Right cardiac atrium (tissue), 5 donors: ENCODE measurements at regions not wholly inside any gene's neighbourhood (a gene's known extent, or its start where the extent isn't known, plus 50 kb on each side); places are given as distances from the start of the nearest gene placed in this dataset.
"Not testable (repeated sequence)": the region's sequence is repeated elsewhere in the genome, so short reads cannot be mapped to it uniquely, and the experiment has no call there.

Source experiments
- ATAC-seq, 2 donors: fragments of 200-7000 bp; cut with Tn5 transposase; one replicate each; pipeline versions ENCODE4 v1.8.0 to v1.9.1; 2020; ENCODE audit warnings: moderate library complexity in 2 of 2, mild to moderate bottlenecking in 1 of 2
- DNase-seq, 3 donors: peaks; one replicate each; pipeline ENCODE4 v3.0.0-alpha.2; 2020
- H3K27ac ChIP-seq: one replicate; pipeline ENCODE4 v1.5.1; 2013; ENCODE audit warnings: mild to moderate bottlenecking, low read length, control low read depth, moderate library complexity
- H3K27me3 ChIP-seq: one replicate; pipeline ENCODE4 v1.6.1; 2013; ENCODE audit not compliant: control insufficient read depth, insufficient read depth
- H3K4me1 ChIP-seq: one replicate; pipeline ENCODE4 v1.6.1; 2013; ENCODE audit warnings: low read length; ENCODE audit not compliant: control insufficient read depth, insufficient read depth
- H3K4me3 ChIP-seq: one replicate; pipeline ENCODE4 v1.5.1; 2013; ENCODE audit warnings: low read length, control low read depth
- H3K9me3 ChIP-seq: one replicate; pipeline ENCODE4 v1.6.1; 2013; ENCODE audit warnings: low read length; ENCODE audit not compliant: control insufficient read depth
- whole genome bisulfite sequencing: extraction: QIAGEN DNeasy Blood & Tissue Kit; methylation state at CpG from one replicate; pipeline ENCODE4 v1.1.7; 2013; 5-methylcytosine and 5-hydroxymethylcytosine counted together
- intact Hi-C, 4 donors: fragments of 100-400 bp; cut with DNase I; formaldehyde crosslinking; loops; one replicate each; pipeline versions ENCODE4 v1.11.0 to v1.14.0; 2022 to 2023
- donor health status: healthy with polysubstance abuse.
- donor health status: DM: no; HTN: yes; CAD: no.
- donor health status: DM: no; HTN: no; CAD: no.
- donor health status: DM: no; HTN: yes; CAD: no; lungs with severe emphysema.
- donor health status: DM: yes; HTN: yes; CAD: no.

DNA sequence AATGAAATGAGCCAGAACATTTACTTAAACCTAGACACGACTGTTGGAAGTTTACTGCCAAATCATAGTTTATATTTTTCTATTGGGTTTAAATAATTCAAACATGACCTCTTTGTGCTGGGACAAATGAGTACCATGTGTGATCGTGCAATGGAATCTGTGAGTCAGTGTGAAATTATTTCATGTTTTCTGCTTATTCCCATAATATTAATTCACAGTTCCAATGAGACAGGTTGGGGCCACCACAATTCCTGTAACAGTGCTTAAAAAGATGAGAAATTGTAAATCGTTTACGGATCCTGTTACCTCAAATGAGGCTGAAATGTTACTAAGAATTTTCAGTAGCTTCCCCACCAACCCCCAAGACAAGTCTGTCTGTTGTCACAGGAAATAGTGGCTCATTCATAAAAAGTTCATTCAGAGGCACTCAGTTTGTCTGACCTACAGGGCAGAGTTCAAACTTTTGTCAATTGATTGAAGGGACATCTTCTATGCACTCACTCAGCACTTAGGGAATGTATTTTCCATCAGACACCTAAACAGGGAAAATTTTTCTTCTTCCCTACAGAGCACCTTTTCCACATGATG is 563.9 kb upstream of the ADAMTS16 start:
- 56% methylated on average over 4 of the region's 4 CpGs for WGBS
- H3K4me1 ChIP-seq = no peaks in the 10 kb centered on the region
- H3K27me3 ChIP-seq = no peaks in the 10 kb centered on the region
- no peak overlapping the region for H3K27ac ChIP-seq
- intact Hi-C loops = no loop called here
- ATAC-seq (no peak), DNase-seq (no peak)
- no peak overlapping the region for H3K4me3 ChIP-seq
- peaks cover 2% of the 10 kb centered on the region for H3K9me3 ChIP-seq

DNA sequence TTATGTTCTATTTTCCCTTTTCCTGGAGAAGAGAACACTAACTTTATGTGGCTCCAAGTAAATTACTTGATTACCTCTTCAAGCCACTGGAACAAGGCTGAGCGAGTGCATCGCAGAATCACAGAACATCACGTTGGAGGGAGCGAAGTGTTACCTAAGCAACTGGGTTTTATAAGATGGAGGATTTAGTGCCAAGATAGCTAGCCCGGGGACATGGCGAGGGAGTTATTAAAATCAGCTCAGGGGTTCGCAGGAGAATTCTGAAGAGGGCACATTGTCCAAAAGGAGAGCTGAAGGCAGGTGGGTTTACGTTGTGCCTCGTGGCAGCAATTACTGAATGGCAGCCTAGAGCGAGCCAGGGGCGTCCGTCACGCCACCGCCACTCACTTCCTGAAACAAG is 563.2 kb upstream of the ADAMTS16 start:
- 89% methylated on average over 14 of the region's 14 CpGs for WGBS
- no peak overlapping the region for H3K27ac ChIP-seq
- ATAC-seq = no peak
- H3K27me3 ChIP-seq = no peaks in the 10 kb centered on the region
- H3K4me3 ChIP-seq = no peak overlapping the region
- no peak for DNase-seq
- intact Hi-C loops = no loop called here
- no peaks in the 10 kb centered on the region for H3K4me1 ChIP-seq
- H3K9me3 ChIP-seq = peaks cover 2% of the 10 kb centered on the region

DNA sequence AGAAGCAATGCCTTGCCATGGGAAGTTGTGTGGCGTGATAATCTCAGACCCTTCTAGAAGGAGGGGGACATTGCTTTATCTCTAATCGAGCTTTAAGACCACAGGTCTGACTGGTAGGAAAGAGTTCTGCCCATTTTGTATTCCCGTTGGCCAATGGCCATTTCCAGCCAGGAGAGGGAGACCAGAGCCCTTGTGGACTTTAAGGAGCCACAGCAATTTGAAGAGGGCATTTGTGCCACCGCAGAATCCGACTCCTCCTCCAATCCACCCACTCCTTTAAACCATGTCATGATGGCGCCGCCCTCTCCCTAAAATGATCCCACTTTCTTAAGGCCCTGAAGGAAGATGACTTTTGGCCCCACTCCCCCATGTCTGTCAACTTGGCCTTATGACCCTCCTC is 560.5 kb upstream of the ADAMTS16 start:
- Histone ChIP-seq H3K4me1 (no peaks in the 10 kb centered on the region), H3K4me3 (no peak overlapping the region), H3K27ac (no peak overlapping the region), H3K9me3 (peaks cover 2% of the 10 kb centered on the region), H3K27me3 (no peaks in the 10 kb centered on the region)
- WGBS = 85% methylated on average over 7 of the region's 7 CpGs
- DNase-seq = no peak
- intact Hi-C loops = no loop called here
- no peak for ATAC-seq

DNA sequence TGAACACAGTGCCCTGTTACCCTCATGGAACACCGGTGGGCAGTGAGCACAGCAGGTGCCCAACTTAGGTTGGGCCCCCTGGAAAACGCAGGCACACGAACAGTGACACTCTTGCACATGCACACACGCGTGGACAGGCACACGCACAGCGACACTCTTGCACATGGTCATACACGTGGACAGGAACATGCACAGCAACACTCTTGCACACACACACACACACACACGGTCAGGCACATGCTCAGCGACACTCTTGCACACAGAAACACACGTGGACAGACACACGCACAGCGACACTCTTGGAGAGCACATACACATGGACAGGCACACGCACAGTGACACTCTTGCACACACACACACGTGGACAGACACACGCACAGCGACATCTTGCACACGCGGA is 559.4 kb upstream of the ADAMTS16 start:
- Histone ChIP-seq H3K27me3 (no peaks in the 10 kb centered on the region), H3K27ac (no peak overlapping the region), H3K4me3 (no peak overlapping the region), H3K4me1 (no peaks in the 10 kb centered on the region), H3K9me3 (no peaks in the 10 kb centered on the region)
- ATAC-seq (peak in 1 of 2 donors; percentile 24), DNase-seq (peak in 1 of 3 donors; percentile 19)
- intact Hi-C loops = no loop called here
- 94% methylated on average over 19 of the region's 19 CpGs for WGBS

DNA sequence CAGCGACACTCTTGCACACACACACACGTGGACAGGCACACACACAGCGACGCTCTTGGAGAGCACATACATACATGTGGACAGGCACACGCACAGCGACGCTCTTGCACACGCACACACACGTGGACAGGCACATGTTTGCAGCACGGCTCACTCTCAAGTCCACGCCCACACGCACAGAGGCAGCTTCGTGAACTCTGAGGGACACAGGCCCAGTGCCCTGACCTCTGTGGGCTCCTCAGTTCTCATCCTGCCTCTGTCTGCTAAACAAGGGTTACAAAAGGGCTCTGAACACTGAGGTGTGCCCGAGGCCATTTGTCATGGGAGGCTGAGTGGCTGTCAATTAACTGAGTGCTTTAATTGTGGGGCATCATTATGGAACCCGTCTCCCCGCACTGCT is 558.8 kb upstream of the ADAMTS16 start:
- ATAC-seq (no peak), DNase-seq (no peak)
- intact Hi-C loops = no loop called here
- WGBS = 91% methylated on average over 16 of the region's 16 CpGs
- H3K9me3 ChIP-seq = no peaks in the 10 kb centered on the region
- no peak overlapping the region for H3K4me3 ChIP-seq
- no peak overlapping the region for H3K27ac ChIP-seq
- H3K4me1 ChIP-seq = no peaks in the 10 kb centered on the region
- no peaks in the 10 kb centered on the region for H3K27me3 ChIP-seq

DNA sequence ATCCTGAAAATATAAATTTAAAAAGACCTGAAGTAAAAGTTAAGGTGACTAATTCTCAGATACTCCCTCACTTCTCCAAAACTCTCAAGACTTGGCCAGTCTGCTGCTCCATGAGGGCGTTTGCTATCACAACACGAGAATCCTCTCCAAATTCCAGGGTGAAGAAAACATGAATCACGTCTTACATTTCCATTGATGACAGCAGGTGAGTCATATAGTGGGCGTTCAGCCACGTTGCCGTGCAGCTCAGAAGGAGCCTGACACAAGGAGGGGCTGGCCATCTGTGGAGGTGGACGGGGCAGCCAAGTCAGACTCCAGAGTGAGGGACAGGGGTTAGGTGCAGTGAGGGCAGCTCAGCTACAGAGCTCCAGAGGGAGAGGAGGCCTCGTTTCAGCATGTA is 555.1 kb upstream of the ADAMTS16 start:
- Histone ChIP-seq H3K9me3 (no peaks in the 10 kb centered on the region), H3K27ac (no peak overlapping the region), H3K4me3 (no peak overlapping the region), H3K27me3 (no peaks in the 10 kb centered on the region), H3K4me1 (no peaks in the 10 kb centered on the region)
- ATAC-seq (no peak), DNase-seq (peak in 1 of 3 donors; percentile 42)
- intact Hi-C loops = no loop called here
- 47% methylated on average over 8 of the region's 8 CpGs for WGBS

DNA sequence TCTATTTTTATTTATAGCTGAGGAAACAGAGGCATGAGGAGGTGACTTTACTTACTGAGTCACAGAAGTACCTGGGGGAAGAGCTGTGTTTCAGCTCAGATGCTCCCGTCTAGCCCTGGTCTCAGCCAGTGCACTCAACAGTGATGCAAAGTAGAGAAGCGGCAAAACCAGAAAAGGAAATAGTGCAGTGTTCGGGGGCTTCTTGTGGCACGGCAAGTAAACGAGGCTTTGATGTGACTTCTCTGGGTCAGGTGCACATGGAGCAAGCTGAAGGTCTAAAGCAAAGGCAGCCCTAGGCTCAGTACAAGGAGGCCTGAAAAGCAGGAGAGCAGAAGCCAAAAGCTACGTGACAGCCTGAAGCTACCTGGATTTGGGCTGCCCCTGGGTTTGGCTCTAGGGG is 526.7 kb upstream of the ADAMTS16 start:
- DNase-seq = no peak
- intact Hi-C loops = no loop called here
- Histone ChIP-seq H3K27me3 (no peaks in the 10 kb centered on the region), H3K4me1 (no peaks in the 10 kb centered on the region), H3K4me3 (no peak overlapping the region), H3K9me3 (peaks cover 3% of the 10 kb centered on the region), H3K27ac (no peak overlapping the region)
- ATAC-seq = no peak
- 87% methylated on average over 6 of the region's 6 CpGs for WGBS

DNA sequence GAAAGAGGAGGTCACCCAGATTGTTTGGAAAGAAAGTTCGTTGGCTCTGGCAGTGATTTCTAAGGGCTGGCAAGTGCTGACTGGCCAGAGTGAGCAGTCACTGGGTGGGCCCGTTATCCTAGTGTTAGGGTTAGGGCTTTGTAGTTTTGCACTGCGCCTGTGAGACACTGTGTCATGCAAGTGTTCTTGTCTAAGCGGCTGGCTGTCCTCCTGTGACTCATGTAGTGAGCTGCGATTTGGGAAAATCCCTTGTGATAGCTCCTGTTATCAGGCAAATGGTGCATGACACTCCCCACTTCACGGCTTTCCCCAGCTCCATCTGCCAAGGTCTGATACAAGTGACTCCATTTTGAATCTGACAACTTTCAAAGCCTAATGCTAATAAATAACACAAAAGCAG is 526.0 kb upstream of the ADAMTS16 start:
- 29% methylated on average over 6 of the region's 6 CpGs for WGBS
- H3K4me3 ChIP-seq = no peak overlapping the region
- no peak overlapping the region for H3K27ac ChIP-seq
- DNase-seq = no peak
- ATAC-seq = peak in 1 of 2 donors; percentile 59
- H3K9me3 ChIP-seq = peaks cover 3% of the 10 kb centered on the region
- H3K27me3 ChIP-seq = no peaks in the 10 kb centered on the region
- intact Hi-C loops = no loop called here
- H3K4me1 ChIP-seq = no peaks in the 10 kb centered on the region

DNA sequence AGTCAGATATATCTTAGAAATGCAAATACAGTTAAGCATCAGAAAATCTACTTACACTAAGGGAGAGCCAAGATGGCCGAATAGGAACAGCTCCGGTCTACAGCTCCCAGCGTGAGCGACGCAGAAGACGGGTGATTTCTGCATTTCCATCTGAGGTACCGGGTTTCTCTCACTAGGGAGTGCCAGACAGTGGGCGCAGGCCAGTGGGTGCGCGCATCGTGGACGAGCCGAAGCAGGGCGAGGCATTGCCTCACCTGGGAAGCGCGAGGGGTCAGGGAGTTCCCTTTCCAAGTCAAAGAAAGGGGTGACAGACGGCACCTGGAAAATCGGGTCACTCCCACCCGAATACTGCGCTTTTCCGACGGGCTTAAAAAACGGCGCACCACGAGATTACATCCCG is 524.8 kb upstream of the ADAMTS16 start:
- intact Hi-C loops = not testable (repeated sequence)

DNA sequence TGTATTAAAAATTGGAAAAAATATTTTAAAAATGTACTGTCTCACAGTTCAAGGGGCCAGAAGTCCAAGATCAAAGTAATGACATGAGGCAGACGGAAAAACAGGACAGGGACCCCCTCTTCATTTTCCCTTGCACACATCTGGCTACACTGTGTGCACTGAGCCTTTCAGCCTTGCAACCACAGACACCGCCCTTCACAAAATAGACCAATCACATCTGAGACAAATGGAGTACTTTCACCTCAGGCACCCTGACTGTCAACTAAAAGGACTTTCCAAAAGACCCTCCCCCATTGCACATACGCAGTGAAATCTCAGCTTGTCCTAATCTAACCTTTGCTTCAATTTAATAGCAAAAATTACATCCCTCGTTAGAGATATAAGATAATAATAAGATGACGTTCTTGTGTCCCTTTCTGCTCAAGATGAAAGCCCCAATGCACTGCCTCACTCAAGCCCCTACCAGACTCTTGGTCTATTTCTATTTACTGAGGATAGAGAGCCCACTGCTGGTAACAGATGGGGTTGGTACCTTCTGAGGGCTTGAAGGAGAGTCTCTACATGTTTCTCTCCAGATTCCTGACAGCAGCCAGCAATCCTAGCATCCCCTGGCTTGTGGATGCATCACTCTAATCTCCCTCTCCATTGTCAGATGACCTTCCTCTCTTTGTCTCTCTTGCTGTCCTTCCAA is 514.8 kb upstream of the ADAMTS16 start:
- Histone ChIP-seq H3K4me3 (no peak overlapping the region), H3K27me3 (no peaks in the 10 kb centered on the region), H3K9me3 (no peaks in the 10 kb centered on the region), H3K27ac (no peak overlapping the region), H3K4me1 (no peaks in the 10 kb centered on the region)
- WGBS = 82% methylated on average over 5 of the region's 5 CpGs
- intact Hi-C loops = no loop called here
- DNase-seq = no peak
- no peak for ATAC-seq

More for the DNA sequence above, 524.8 kb upstream of the ADAMTS16 start:
- not testable (repeated sequence) for H3K9me3 ChIP-seq, H3K27me3 ChIP-seq, H3K4me3 ChIP-seq, H3K27ac ChIP-seq, H3K4me1 ChIP-seq, DNase-seq, ATAC-seq
- WGBS = 93% methylated on average over 21 of the region's 26 CpGs

DNA sequence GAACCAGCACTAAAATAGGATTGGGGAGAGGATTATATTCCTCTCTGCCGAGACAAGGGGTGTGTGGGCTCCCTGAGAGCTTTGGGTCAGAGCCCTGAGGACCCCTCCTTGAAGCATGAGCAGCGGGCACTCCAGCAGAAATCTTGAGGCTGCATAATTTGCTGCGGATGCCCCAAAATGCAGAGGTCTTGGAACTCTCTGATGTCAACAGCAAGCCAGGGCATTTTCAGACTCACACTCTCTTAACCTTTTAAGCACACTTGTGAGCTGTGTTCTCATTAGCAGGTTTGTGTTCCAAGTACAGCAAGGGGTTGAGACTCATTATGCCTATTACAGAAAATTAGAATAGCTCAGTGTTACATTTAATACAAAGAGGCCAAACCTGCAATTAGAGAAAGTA is 513.0 kb upstream of the ADAMTS16 start:
- H3K9me3 ChIP-seq = peaks cover 2% of the 10 kb centered on the region
- WGBS = 67% methylated on average over 3 of the region's 3 CpGs
- H3K4me1 ChIP-seq = no peaks in the 10 kb centered on the region
- H3K27me3 ChIP-seq = no peaks in the 10 kb centered on the region
- no peak overlapping the region for H3K4me3 ChIP-seq
- ATAC-seq (no peak), DNase-seq (no peak)
- no peak overlapping the region for H3K27ac ChIP-seq
- intact Hi-C loops = no loop called here

DNA sequence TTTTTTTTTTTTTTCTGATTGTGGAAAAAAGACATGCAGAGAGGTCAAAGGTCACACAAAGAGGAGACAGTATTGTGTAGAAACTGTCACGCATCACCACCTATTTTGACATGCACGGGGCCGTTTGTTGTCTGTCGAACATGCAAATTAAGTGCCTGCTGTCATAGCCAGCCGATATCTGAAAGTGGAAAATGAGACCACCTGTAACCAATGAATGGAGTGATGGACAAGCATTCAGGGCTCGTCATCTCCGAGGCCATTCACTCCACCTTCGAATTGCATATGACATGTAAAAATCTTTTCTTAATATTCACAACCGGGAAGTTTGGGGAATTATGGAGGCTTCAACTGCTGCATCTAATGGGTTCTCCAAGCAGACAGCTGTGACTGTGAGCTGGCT is 512.2 kb upstream of the ADAMTS16 start:
- Histone ChIP-seq H3K27ac (no peak overlapping the region), H3K4me3 (no peak overlapping the region), H3K4me1 (no peaks in the 10 kb centered on the region), H3K27me3 (no peaks in the 10 kb centered on the region), H3K9me3 (peaks cover 2% of the 10 kb centered on the region)
- no peak for DNase-seq
- no peak for ATAC-seq
- 60% methylated on average over 9 of the region's 9 CpGs for WGBS
- intact Hi-C loops = no loop called here
